Naive thymus-derived CD8-positive, alpha-beta T cell (primary cell): ENCODE measurements at regions not wholly inside any gene's neighbourhood (a gene's known extent, or its start where the extent isn't known, plus 50 kb on each side); places are given as distances from the start of the nearest gene placed in this dataset.

Experiments
- ATAC-seq, 2 donors: fragments of 150-1000 bp; cut with Tn5 transposase in 1 of 2; sonication (Bioruptor Pico), chemical (Tn5 transposase) in 1 of 2; 1 replicate in 1 of 2; 2 replicates in 1 of 2; pipeline ENCODE4 v1.10.0; 2021; ENCODE audit warnings: mild to moderate bottlenecking in 2 of 2, moderate library complexity in 2 of 2
- POLR2A ChIA-PET: fragments of 350-600 bp; sonication (Branson Sonifier 250); formaldehyde crosslinking; loops from one replicate; lab custom pipeline; 2021; ENCODE audit warnings: antibody characterized with exemption; lab: Charles Lee
- DNase-seq, 10 donors: peaks; one replicate each; pipeline versions ENCODE4 v3.0.0 to v3.0.0-alpha.2; 2020 to 2022
- H3K27ac Mint-ChIP-seq, 10 donors: one replicate each; pipeline ENCODE4 v1.8.0; 2020 to 2022; ENCODE audit warnings: mild to moderate bottlenecking in 10 of 10, mixed read lengths in 10 of 10, moderate library complexity in 4 of 10, inconsistent platforms in 1 of 10
- H3K27me3 Mint-ChIP-seq, 5 donors: one replicate each; pipeline ENCODE4 v1.8.0; 2021 to 2022; ENCODE audit warnings: mixed read lengths in 5 of 5
- H3K36me3 Mint-ChIP-seq, 3 donors: one replicate each; pipeline ENCODE4 v1.8.0; 2020 to 2022; ENCODE audit warnings: mixed read lengths in 3 of 3, mild to moderate bottlenecking in 2 of 3, inconsistent platforms in 1 of 3
- H3K4me1 Mint-ChIP-seq, 4 donors: one replicate each; pipeline ENCODE4 v1.8.0; 2021 to 2022; ENCODE audit warnings: mixed read lengths in 4 of 4
- H3K4me3 Mint-ChIP-seq, 10 donors: one replicate each; pipeline ENCODE4 v1.8.0; 2020 to 2022; ENCODE audit warnings: mild to moderate bottlenecking in 10 of 10, mixed read lengths in 10 of 10, moderate library complexity in 6 of 10, inconsistent platforms in 1 of 10
- H3K9me3 Mint-ChIP-seq, 9 donors: one replicate each; pipeline ENCODE4 v1.8.0; 2020 to 2022; ENCODE audit warnings: mixed read lengths in 9 of 9, mild to moderate bottlenecking in 3 of 9, inconsistent platforms in 1 of 9, moderate library complexity in 1 of 9

- no peaks in the 10 kb centered on the region for H3K4me1 Mint-ChIP-seq
Observed at GRCh38 chr9:18127499-18127875, 346.5 kb upstream of the ADAMTSL1 start.

GRCh38 chr9:18129809-18130334, 344.1 kb upstream of the ADAMTSL1 start:
- Mint-ChIP-seq H3K27me3 (peaks cover 0 to 7% (median 2%) of the 10 kb centered on the region in 5 donors), H3K9me3 (peaks cover 0 to 29% (median 4%) of the 10 kb centered on the region in 9 donors), H3K27ac (no peak overlapping the region), H3K36me3 (no peaks in the 10 kb centered on the region), H3K4me1 (no peaks in the 10 kb centered on the region), H3K4me3 (no peak overlapping the region)
- POLR2A ChIA-PET = no interaction called here
- ATAC-seq (no peak), DNase-seq (no peak)

More at GRCh38 chr9:18127499-18127875, 346.5 kb upstream of the ADAMTSL1 start:
- Mint-ChIP-seq H3K9me3 (peaks cover 0 to 24% (median 7%) of the 10 kb centered on the region in 9 donors), H3K4me3 (no peak overlapping the region), H3K27ac (no peak overlapping the region), H3K27me3 (peaks cover 0 to 5% (median 2%) of the 10 kb centered on the region in 5 donors), H3K36me3 (no peaks in the 10 kb centered on the region)
- DNase-seq (no peak), ATAC-seq (no peak)
- POLR2A ChIA-PET = no interaction called here

GRCh38 chr9:18136354-18136994, 337.5 kb upstream of the ADAMTSL1 start:
- POLR2A ChIA-PET = no interaction called here
- no peak overlapping the region for H3K27ac Mint-ChIP-seq
- no peaks in the 10 kb centered on the region for H3K36me3 Mint-ChIP-seq
- peaks cover 0 to 25% (median 0%) of the 10 kb centered on the region in 9 donors for H3K9me3 Mint-ChIP-seq
- no peak overlapping the region for H3K4me3 Mint-ChIP-seq
- DNase-seq (no peak), ATAC-seq (no peak)
- H3K27me3 Mint-ChIP-seq = peaks cover 0 to 14% (median 0%) of the 10 kb centered on the region in 5 donors
- no peaks in the 10 kb centered on the region for H3K4me1 Mint-ChIP-seq

GRCh38 chr9:18137815-18138214, 336.1 kb upstream of the ADAMTSL1 start:
- ATAC-seq = no peak
- POLR2A ChIA-PET = no interaction called here
- Mint-ChIP-seq H3K9me3 (peaks cover 0 to 15% (median 0%) of the 10 kb centered on the region in 9 donors), H3K4me3 (no peak overlapping the region), H3K4me1 (no peaks in the 10 kb centered on the region), H3K27me3 (peaks cover 0 to 6% (median 0%) of the 10 kb centered on the region in 5 donors), H3K36me3 (no peaks in the 10 kb centered on the region), H3K27ac (no peak overlapping the region)
- DNase-seq = no peak

- Mint-ChIP-seq H3K36me3 (no peaks in the 10 kb centered on the region), H3K4me3 (no peak overlapping the region), H3K27ac (no peak overlapping the region), H3K4me1 (no peaks in the 10 kb centered on the region), H3K27me3 (peaks cover 0 to 6% (median 0%) of the 10 kb centered on the region in 5 donors), H3K9me3 (peaks cover 0 to 12% (median 0%) of the 10 kb centered on the region in 9 donors)
- DNase-seq (no peak), ATAC-seq (no peak)
- POLR2A ChIA-PET = no interaction called here
Observed at GRCh38 chr9:18138656-18139055, 335.3 kb upstream of the ADAMTSL1 start.

GRCh38 chr9:18141681-18142080, 332.3 kb upstream of the ADAMTSL1 start:
- Mint-ChIP-seq H3K4me3 (no peak overlapping the region), H3K9me3 (peaks cover 0 to 5% (median 0%) of the 10 kb centered on the region in 9 donors)

GRCh38 chr9:18143073-18143745, 330.7 kb upstream of the ADAMTSL1 start:
- H3K4me1 Mint-ChIP-seq = no peaks in the 10 kb centered on the region
- POLR2A ChIA-PET = no interaction called here
- no peak overlapping the region for H3K4me3 Mint-ChIP-seq
- H3K27me3 Mint-ChIP-seq = peaks cover 0 to 2% (median 0%) of the 10 kb centered on the region in 5 donors
- no peaks in the 10 kb centered on the region for H3K36me3 Mint-ChIP-seq
- H3K9me3 Mint-ChIP-seq = no peaks in the 10 kb centered on the region
- no peak for DNase-seq
- H3K27ac Mint-ChIP-seq = no peak overlapping the region
- no peak for ATAC-seq

More at GRCh38 chr9:18141681-18142080, 332.3 kb upstream of the ADAMTSL1 start:
- Mint-ChIP-seq H3K4me1 (no peaks in the 10 kb centered on the region), H3K36me3 (no peaks in the 10 kb centered on the region), H3K27me3 (peaks cover 0 to 2% (median 0%) of the 10 kb centered on the region in 5 donors), H3K27ac (no peak overlapping the region)
- DNase-seq (no peak), ATAC-seq (no peak)
- POLR2A ChIA-PET = no interaction called here

GRCh38 chr9:18146329-18146728, 327.6 kb upstream of the ADAMTSL1 start:
- no peak overlapping the region for H3K27ac Mint-ChIP-seq
- no peaks in the 10 kb centered on the region for H3K36me3 Mint-ChIP-seq
- peaks cover 0 to 20% (median 0%) of the 10 kb centered on the region in 9 donors for H3K9me3 Mint-ChIP-seq
- DNase-seq = no peak
- H3K4me3 Mint-ChIP-seq = no peak overlapping the region
- peaks cover 0 to 2% (median 0%) of the 10 kb centered on the region in 5 donors for H3K27me3 Mint-ChIP-seq
- no peak for ATAC-seq
- H3K4me1 Mint-ChIP-seq = no peaks in the 10 kb centered on the region
- POLR2A ChIA-PET = no interaction called here

GRCh38 chr9:18149471-18150011, 324.4 kb upstream of the ADAMTSL1 start:
- DNase-seq (no peak), ATAC-seq (no peak)
- Mint-ChIP-seq H3K4me1 (no peaks in the 10 kb centered on the region), H3K36me3 (no peaks in the 10 kb centered on the region), H3K4me3 (no peak overlapping the region), H3K27ac (no peak overlapping the region), H3K27me3 (peaks cover 0 to 3% (median 2%) of the 10 kb centered on the region in 5 donors), H3K9me3 (peaks cover 0 to 20% (median 0%) of the 10 kb centered on the region in 9 donors)
- POLR2A ChIA-PET = no interaction called here

GRCh38 chr9:18154661-18155060, 319.3 kb upstream of the ADAMTSL1 start:
- H3K4me1 Mint-ChIP-seq = no peaks in the 10 kb centered on the region

GRCh38 chr9:18159254-18159653, 314.7 kb upstream of the ADAMTSL1 start:
- DNase-seq = no peak
- Mint-ChIP-seq H3K9me3 (peaks cover 0 to 2% (median 0%) of the 10 kb centered on the region in 9 donors), H3K27me3 (peaks cover 0 to 5% (median 3%) of the 10 kb centered on the region in 5 donors), H3K4me3 (no peak overlapping the region), H3K27ac (no peak overlapping the region), H3K4me1 (no peaks in the 10 kb centered on the region), H3K36me3 (no peaks in the 10 kb centered on the region)
- ATAC-seq = no peak
- POLR2A ChIA-PET = no interaction called here

More at GRCh38 chr9:18154661-18155060, 319.3 kb upstream of the ADAMTSL1 start:
- no peak overlapping the region for H3K4me3 Mint-ChIP-seq
- peaks cover 0 to 4% (median 0%) of the 10 kb centered on the region in 5 donors for H3K27me3 Mint-ChIP-seq
- POLR2A ChIA-PET = no interaction called here
- no peak overlapping the region for H3K27ac Mint-ChIP-seq
- peaks cover 0 to 13% (median 0%) of the 10 kb centered on the region in 9 donors for H3K9me3 Mint-ChIP-seq
- no peak for DNase-seq
- no peak for ATAC-seq
- no peaks in the 10 kb centered on the region for H3K36me3 Mint-ChIP-seq

GRCh38 chr9:18163146-18163545, 310.8 kb upstream of the ADAMTSL1 start:
- H3K27me3 Mint-ChIP-seq = peaks cover 0 to 6% (median 5%) of the 10 kb centered on the region in 5 donors
- H3K4me1 Mint-ChIP-seq = no peaks in the 10 kb centered on the region
- no peak overlapping the region for H3K27ac Mint-ChIP-seq
- no peak overlapping the region for H3K4me3 Mint-ChIP-seq
- DNase-seq (no peak), ATAC-seq (no peak)
- H3K9me3 Mint-ChIP-seq = peaks cover 0 to 2% (median 0%) of the 10 kb centered on the region in 9 donors
- POLR2A ChIA-PET = no interaction called here
- no peaks in the 10 kb centered on the region for H3K36me3 Mint-ChIP-seq

GRCh38 chr9:18167733-18168132, 306.2 kb upstream of the ADAMTSL1 start:
- POLR2A ChIA-PET = no interaction called here
- Mint-ChIP-seq H3K9me3 (peaks cover 0 to 6% (median 0%) of the 10 kb centered on the region in 9 donors), H3K4me3 (no peak overlapping the region), H3K36me3 (no peaks in the 10 kb centered on the region), H3K27ac (no peak overlapping the region), H3K27me3 (peaks cover 0 to 9% (median 2%) of the 10 kb centered on the region in 5 donors), H3K4me1 (no peaks in the 10 kb centered on the region)
- ATAC-seq = no peak
- no peak for DNase-seq
